PFSK-1 (cell line): ENCODE measurements at regions not wholly inside any gene's neighbourhood (a gene's known extent, or its start where the extent isn't known, plus 50 kb on each side); places are given as distances from the start of the nearest gene placed in this dataset.

Experiments used
- FOXP2 ChIP-seq: optimal IDR thresholded peaks from 2 replicates; pipeline ENCODE3; 2011; ENCODE audit warnings: borderline replicate concordance, control low read depth, inconsistent platforms; ENCODE audit not compliant: insufficient read depth; ENCODE audit errors: extremely low read length, extremely low read depth
- POLR2AphosphoS5 ChIP-seq: IDR thresholded peaks from 2 replicates; pipeline ENCODE4 v1.6.1; 2012; ENCODE audit warnings: low read depth, mild to moderate bottlenecking, control low read depth, low read length, moderate library complexity
- REST ChIP-seq, 2 experiments: IDR thresholded peaks; 2 replicates each; pipeline versions ENCODE4 v1.6.1 to v1.8.0; 2011 to 2012; ENCODE audit warnings: low read depth in 2 of 2, low read length in 2 of 2, control low read depth in 1 of 2, inconsistent platforms in 1 of 2, mild to moderate bottlenecking in 1 of 2, moderate library complexity in 1 of 2; ENCODE audit not compliant: insufficient read depth in 1 of 2
- SIN3A ChIP-seq: IDR thresholded peaks from 2 replicates; pipeline ENCODE4 v1.6.1; 2012; ENCODE audit warnings: mild to moderate bottlenecking, low read length, moderate library complexity, borderline replicate concordance; ENCODE audit not compliant: insufficient read depth
- TAF1 ChIP-seq: IDR thresholded peaks from 2 replicates; pipeline ENCODE4 v1.6.1; 2012; ENCODE audit warnings: low read length, control low read depth, borderline replicate concordance; ENCODE audit not compliant: insufficient read depth

DNA sequence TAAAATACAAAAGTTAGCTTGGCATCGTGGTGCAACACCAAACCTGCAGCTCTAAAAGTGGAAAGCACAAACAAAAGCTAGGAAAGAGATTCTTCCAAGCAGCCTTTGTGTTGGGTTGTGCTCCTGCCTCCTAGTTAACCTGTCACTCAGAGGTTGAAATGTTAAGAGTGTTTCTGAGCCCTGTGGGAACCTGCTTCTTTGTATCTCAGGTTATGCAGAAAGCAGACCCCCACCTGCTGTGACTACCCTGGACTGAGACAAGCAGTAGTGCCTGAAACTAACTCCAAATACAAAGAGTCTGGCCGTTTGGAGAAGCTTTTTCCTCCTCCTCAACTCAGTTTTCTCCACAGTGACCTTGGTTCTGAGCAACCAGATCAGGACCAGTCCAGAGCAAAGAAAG lies 158.4 kb upstream of the CSNK1A1L start:
- TF ChIP-seq TAF1 (no peak), POLR2AphosphoS5 (no peak), SIN3A (no peak), REST (IDR thresholded peaks at IDR 0.05; ENCODE audit: insufficient read depth in 1 of 2, low read depth in 2 of 2, low read length in 2 of 2) (no peak), FOXP2 (no peak)
